Keratinocyte (primary cell): ENCODE measurements at regions not wholly inside any gene's neighbourhood (a gene's known extent, or its start where the extent isn't known, plus 50 kb on each side); places are given as distances from the start of the nearest gene placed in this dataset.

Experiments used
- CTCF ChIP-seq, 3 experiments: IDR thresholded peaks in 1 of 3; conservative IDR thresholded peaks in 1 of 3; optimal IDR thresholded peaks in 1 of 3; 2 replicates in 2 of 3; 3 replicates in 1 of 3; pipeline versions ENCODE3 to v1.5.1; 2011; ENCODE audit warnings: low read length in 3 of 3, mild to moderate bottlenecking in 3 of 3, moderate library complexity in 2 of 3, control low read depth in 1 of 3, inconsistent platforms in 1 of 3; ENCODE audit not compliant: insufficient read depth in 2 of 3; ENCODE audit errors: extremely low read depth in 1 of 3
- EZH2 ChIP-seq: IDR thresholded peaks from one replicate; pipeline ENCODE4 v1.6.1; 2012; ENCODE audit warnings: inconsistent platforms, mild to moderate bottlenecking, low read length, moderate library complexity

DNA sequence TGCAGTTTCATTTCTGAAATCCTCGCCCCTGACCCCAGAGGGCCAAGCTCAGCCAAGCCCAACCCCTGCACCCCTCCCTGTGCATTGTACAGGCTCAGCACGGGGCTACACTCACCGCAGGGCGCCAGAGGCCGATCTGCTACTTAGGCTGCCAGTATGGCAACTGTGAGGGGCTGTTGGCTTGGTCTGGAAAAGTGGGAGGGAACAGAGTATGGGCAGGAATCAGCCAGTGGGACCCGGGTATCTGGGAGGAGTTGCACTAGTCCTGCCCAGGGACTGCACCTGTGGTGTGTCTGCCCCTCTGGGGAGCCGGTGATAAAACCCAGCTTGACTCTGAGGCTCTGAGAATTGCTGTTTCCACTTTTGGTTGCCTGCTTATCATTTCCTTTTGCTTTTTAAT, 167.4 kb upstream of the KIF2A start:
- TF ChIP-seq CTCF (optimal IDR thresholded peaks at IDR 0.05 in 1 of 3, IDR thresholded peaks at IDR 0.05 in 1 of 3, conservative IDR thresholded peaks at IDR 0.05 in 1 of 3; ENCODE audit: extremely low read depth in 1 of 3, insufficient read depth in 2 of 3, low read length in 3 of 3): no peak
- no peak for TF ChIP-seq EZH2
